Loucy (cell line): ENCODE measurements at regions not wholly inside any gene's neighbourhood (a gene's known extent, or its start where the extent isn't known, plus 50 kb on each side); places are given as distances from the start of the nearest gene placed in this dataset.

Experiments
- H2AFZ ChIP-seq: fragments of 200-600 bp; sonication (generic); 2 replicates; pipeline ENCODE4 v1.6.0; 2016; ENCODE audit warnings: antibody characterized with exemption, mild to moderate bottlenecking, low read length, moderate library complexity
- H3F3A ChIP-seq: fragments of 200-600 bp; 2 replicates; pipeline ENCODE4 v1.6.0; 2016; ENCODE audit warnings: antibody characterized with exemption, low read depth, mild to moderate bottlenecking
- H3K27me3 ChIP-seq: fragments of 200-600 bp; sonication (generic); 2 replicates; pipeline ENCODE4 v1.6.1; 2014; ENCODE audit warnings: low read length, mild to moderate bottlenecking; ENCODE audit not compliant: insufficient read depth, poor library complexity, severe bottlenecking
- H3K36me3 ChIP-seq: fragments of 200-600 bp; sonication (generic); 2 replicates; pipeline ENCODE4 v1.6.1; 2016; ENCODE audit warnings: low read length; ENCODE audit not compliant: insufficient read depth
- H3K4me1 ChIP-seq: fragments of 200-600 bp; sonication (generic); 2 replicates; pipeline ENCODE4 v1.5.1; 2014; ENCODE audit warnings: low read length, mild to moderate bottlenecking; ENCODE audit not compliant: insufficient read depth, poor library complexity, severe bottlenecking
- H3K4me2 ChIP-seq: fragments of 200-600 bp; sonication (generic); 2 replicates; pipeline ENCODE4 v1.6.0; 2014; ENCODE audit warnings: antibody characterized with exemption, low read length, low read depth, mild to moderate bottlenecking; ENCODE audit not compliant: poor library complexity, severe bottlenecking
- H3K4me3 ChIP-seq: fragments of 200-600 bp; sonication (generic); 2 replicates; pipeline ENCODE4 v1.5.1; 2014; ENCODE audit warnings: low read length, mild to moderate bottlenecking, mixed read lengths; ENCODE audit not compliant: poor library complexity, severe bottlenecking
- H3K79me2 ChIP-seq: fragments of 200-600 bp; sonication (generic); 2 replicates; pipeline ENCODE4 v1.6.1; 2014; ENCODE audit warnings: low read length; ENCODE audit not compliant: insufficient read depth
- H3K9ac ChIP-seq: fragments of 200-600 bp; sonication (generic); 2 replicates; pipeline ENCODE4 v1.6.0; 2014; ENCODE audit warnings: mild to moderate bottlenecking, low read depth, low read length, moderate library complexity; ENCODE audit not compliant: poor library complexity, severe bottlenecking
- H3K9me2 ChIP-seq: fragments of 200-600 bp; sonication (generic); replicated peaks from 2 replicates; pipeline ENCODE4 v1.6.1; 2016; ENCODE audit warnings: low read depth, low read length, mixed read lengths
- H3K9me3 ChIP-seq: fragments of 200-600 bp; sonication (generic); 2 replicates; pipeline ENCODE4 v1.6.1; 2014; ENCODE audit warnings: mild to moderate bottlenecking, antibody characterized with exemption, low read length, low read depth; ENCODE audit not compliant: insufficient read depth
- H4K20me1 ChIP-seq: fragments of 200-600 bp; sonication (generic); 2 replicates; pipeline ENCODE4 v1.6.0; 2014; ENCODE audit warnings: antibody characterized with exemption, low read length, mild to moderate bottlenecking; ENCODE audit not compliant: insufficient read depth, poor library complexity, severe bottlenecking
- CTCF ChIP-seq: fragments of 200-600 bp; sonication (generic); conservative IDR thresholded peaks from 2 replicates; pipeline ENCODE4 v1.5.1; 2014; ENCODE audit warnings: mild to moderate bottlenecking, antibody characterized with exemption, low read length
- EZH2phosphoT487 ChIP-seq: fragments of 200-600 bp; IDR thresholded peaks from 2 replicates; pipeline ENCODE4 v1.6.1; 2018; ENCODE audit warnings: antibody characterized with exemption, mild to moderate bottlenecking, moderate library complexity, borderline replicate concordance

- Histone ChIP-seq H3F3A (no peaks in the 10 kb centered on the region), H3K4me1 (no peaks in the 10 kb centered on the region), H3K9me2 (no peaks in the 10 kb centered on the region), H3K27me3 (no peaks in the 10 kb centered on the region), H3K4me3 (no peak overlapping the region), H3K36me3 (no peaks in the 10 kb centered on the region), H4K20me1 (no peaks in the 10 kb centered on the region), H2AFZ (no peak overlapping the region), H3K9ac (no peak overlapping the region), H3K4me2 (no peak overlapping the region), H3K9me3 (no peaks in the 10 kb centered on the region), H3K79me2 (no peaks in the 10 kb centered on the region)
- no peak for TF ChIP-seq CTCF
- no peak for TF ChIP-seq EZH2phosphoT487
Measured at GRCh38 chr5:171689853-171690417, 95.7 kb upstream of the SMIM23 start.

GRCh38 chr5:171692107-171692506 is 93.5 kb upstream of the SMIM23 start:
- H3K4me3 ChIP-seq: no peak overlapping the region
- no peaks in the 10 kb centered on the region for H3K27me3 ChIP-seq
- H3K9ac ChIP-seq: no peak overlapping the region
- no peaks in the 10 kb centered on the region for H3K79me2 ChIP-seq
- H3K9me2 ChIP-seq: no peaks in the 10 kb centered on the region
- H2AFZ ChIP-seq: no peak overlapping the region
- TF ChIP-seq EZH2phosphoT487: no peak
- TF ChIP-seq CTCF: no peak
- H3K4me1 ChIP-seq: no peaks in the 10 kb centered on the region
- no peaks in the 10 kb centered on the region for H3K9me3 ChIP-seq
- H3K4me2 ChIP-seq: no peak overlapping the region
- no peaks in the 10 kb centered on the region for H3F3A ChIP-seq
- H3K36me3 ChIP-seq: no peaks in the 10 kb centered on the region
- no peaks in the 10 kb centered on the region for H4K20me1 ChIP-seq

- Histone ChIP-seq H3K9me3 (no peaks in the 10 kb centered on the region), H3F3A (no peaks in the 10 kb centered on the region), H2AFZ (no peak overlapping the region), H3K4me1 (no peaks in the 10 kb centered on the region), H3K4me3 (no peak overlapping the region), H3K27me3 (no peaks in the 10 kb centered on the region), H3K79me2 (no peaks in the 10 kb centered on the region), H3K36me3 (no peaks in the 10 kb centered on the region), H3K9me2 (no peaks in the 10 kb centered on the region), H3K4me2 (no peak overlapping the region), H4K20me1 (no peaks in the 10 kb centered on the region), H3K9ac (no peak overlapping the region)
- TF ChIP-seq CTCF: no peak
- TF ChIP-seq EZH2phosphoT487: no peak
Measured at GRCh38 chr5:171692936-171693335, 92.7 kb upstream of the SMIM23 start.
